GM19468 (cell line): ENCODE measurements at regions not wholly inside any gene's neighbourhood (a gene's known extent, or its start where the extent isn't known, plus 50 kb on each side); places are given as distances from the start of the nearest gene placed in this dataset.

Experiments
- ATAC-seq: cut with Tn5 transposase; IDR thresholded peaks from one replicate; pipeline ENCODE4 v1.9.1; 2021; ENCODE audit warnings: mild to moderate bottlenecking, moderate library complexity, moderate number of reproducible peaks; ENCODE audit not compliant: unreplicated experiment; ENCODE audit errors: extremely low read depth

- no peak for ATAC-seq
Observed at GRCh38 chr4:187274153-187274552, 550.5 kb upstream of the FAT1 start.

- no peak for ATAC-seq
Observed at GRCh38 chr4:187276736-187277408, 553.2 kb upstream of the FAT1 start.

- no peak for ATAC-seq
Observed at GRCh38 chr4:187283201-187283955, 559.7 kb upstream of the FAT1 start.

GRCh38 chr4:187286525-187286924 lies 562.9 kb upstream of the FAT1 start:
- no peak for ATAC-seq

GRCh38 chr4:187289371-187289770 lies 565.7 kb upstream of the FAT1 start:
- ATAC-seq, result no peak

- no peak for ATAC-seq
Observed at GRCh38 chr4:187294861-187295260, 571.2 kb upstream of the FAT1 start.

GRCh38 chr4:187301923-187302322 lies 578.3 kb upstream of the FAT1 start:
- no peak for ATAC-seq

- no peak for ATAC-seq
Observed at GRCh38 chr4:187302457-187303150, 578.9 kb upstream of the FAT1 start.

GRCh38 chr4:187304133-187304532 lies 580.5 kb upstream of the FAT1 start:
- ATAC-seq, result no peak

- no peak for ATAC-seq
Observed at GRCh38 chr4:187307131-187307530, 583.5 kb upstream of the FAT1 start.

GRCh38 chr4:187309456-187309855 lies 585.8 kb upstream of the FAT1 start:
- ATAC-seq, result no peak

GRCh38 chr4:187312299-187312698 lies 588.6 kb upstream of the FAT1 start:
- no peak for ATAC-seq

- ATAC-seq, result no peak
Observed at GRCh38 chr4:187317799-187318198, 594.1 kb upstream of the FAT1 start.

- ATAC-seq, result no peak
Observed at GRCh38 chr4:187321711-187322110, 598.1 kb upstream of the FAT1 start.

- no peak for ATAC-seq
Observed at GRCh38 chr4:187332141-187332540, 608.5 kb upstream of the FAT1 start.

GRCh38 chr4:187333151-187333550 lies 609.5 kb upstream of the FAT1 start:
- no peak for ATAC-seq

- no peak for ATAC-seq
Observed at GRCh38 chr4:187335339-187335738, 611.7 kb upstream of the FAT1 start.

GRCh38 chr4:187354740-187355139 lies 631.1 kb upstream of the FAT1 start:
- no peak for ATAC-seq

- ATAC-seq, result no peak
Observed at GRCh38 chr4:187357045-187357643, 633.5 kb upstream of the FAT1 start.

- ATAC-seq, result no peak
Observed at GRCh38 chr4:187357821-187358220, 634.2 kb upstream of the FAT1 start.
